GM19035 (cell line): ENCODE measurements at regions not wholly inside any gene's neighbourhood (a gene's known extent, or its start where the extent isn't known, plus 50 kb on each side); places are given as distances from the start of the nearest gene placed in this dataset.
A peak's percentile ranks its signal among the peaks of the same experiment; 100 is the strongest.
"Not testable (repeated sequence)": the region's sequence is repeated elsewhere in the genome, so short reads cannot be mapped to it uniquely, and the experiment has no call there.

Experiments used
- ATAC-seq: cut with Tn5 transposase; IDR thresholded peaks from one replicate; pipeline ENCODE4 v1.9.1; 2021; ENCODE audit not compliant: unreplicated experiment

GRCh38 chr6:104522533-104522932 is 337.2 kb downstream of the HACE1 start:
- ATAC-seq: no peak

GRCh38 chr6:104521176-104521575 is 338.5 kb downstream of the HACE1 start:
- no peak for ATAC-seq

- no peak for ATAC-seq
These were observed 340.2 kb downstream of the HACE1 start for GRCh38 chr6:104519566-104519965.

- no peak for ATAC-seq
These were observed 350.4 kb downstream of the HACE1 start for GRCh38 chr6:104509355-104509754.

- ATAC-seq: no peak
These were observed 353.3 kb downstream of the HACE1 start for GRCh38 chr6:104506429-104506828.

GRCh38 chr6:104505838-104506237 is 353.9 kb downstream of the HACE1 start:
- ATAC-seq: no peak

GRCh38 chr6:104500265-104500664 is 359.5 kb downstream of the HACE1 start:
- ATAC-seq: no peak

- ATAC-seq: no peak
These were observed 373.7 kb downstream of the HACE1 start for GRCh38 chr6:104486035-104486434.

- ATAC-seq: no peak
These were observed 375.1 kb downstream of the HACE1 start for GRCh38 chr6:104484626-104485025.

GRCh38 chr6:104484191-104484590 is 375.5 kb downstream of the HACE1 start:
- ATAC-seq: no peak

GRCh38 chr6:104483225-104483834 is 376.4 kb downstream of the HACE1 start:
- ATAC-seq: no peak

- ATAC-seq: no peak
These were observed 382.1 kb downstream of the HACE1 start for GRCh38 chr6:104477569-104477968.

- no peak for ATAC-seq
These were observed 386.7 kb downstream of the HACE1 start for GRCh38 chr6:104473021-104473429.

- no peak for ATAC-seq
These were observed 387.5 kb downstream of the HACE1 start for GRCh38 chr6:104472021-104472901.

GRCh38 chr6:104466306-104466705 is 393.4 kb downstream of the HACE1 start:
- ATAC-seq: no peak

GRCh38 chr6:104462811-104463599 is 396.7 kb downstream of the HACE1 start:
- no peak for ATAC-seq

GRCh38 chr6:104460738-104461483 is 398.8 kb downstream of the HACE1 start:
- peak; percentile 52 for ATAC-seq

GRCh38 chr6:104459543-104459942 is 400.2 kb downstream of the HACE1 start:
- peak; percentile 59 for ATAC-seq

- ATAC-seq: no peak
These were observed 409.8 kb downstream of the HACE1 start for GRCh38 chr6:104449918-104450317.

GRCh38 chr6:104446101-104447080 is 413.3 kb downstream of the HACE1 start:
- ATAC-seq: not testable (repeated sequence)
